ENCODE measurements at regions not wholly inside any gene's neighbourhood (a gene's known extent, or its start where the extent isn't known, plus 50 kb on each side); places are given as distances from the start of the nearest gene placed in this dataset.

GRCh38 chr5:100303216-100303615, 232.0 kb upstream of the FAM174A start:
- Histone ChIP-seq H3K27me3 (no peaks in the 10 kb centered on the region), H3K36me3 (no peaks in the 10 kb centered on the region), H3K27ac (no peak overlapping the region), H3K4me3 (no peak overlapping the region), H3K9me3 (no peaks in the 10 kb centered on the region), H3K4me1 (no peaks in the 10 kb centered on the region)
- WGBS, 2 donors, result 40 to 61% methylated on average over 1 of the region's 1 CpG
- no peak for TF ChIP-seq POLR2A (IDR thresholded peaks at IDR 0.05)
- no peak for TF ChIP-seq CTCF (IDR thresholded peaks at IDR 0.05)
- intact Hi-C loops (cut with DNase I), result no loop called here
- no peak for DNase-seq

GRCh38 chr5:100299261-100299660, 235.9 kb upstream of the FAM174A start:
- H3K36me3 ChIP-seq, result no peaks in the 10 kb centered on the region
- no peaks in the 10 kb centered on the region for H3K27me3 ChIP-seq
- intact Hi-C loops (cut with DNase I), result no loop called here
- no peak overlapping the region for H3K4me3 ChIP-seq
- no peak for TF ChIP-seq CTCF (IDR thresholded peaks at IDR 0.05)
- TF ChIP-seq POLR2A (IDR thresholded peaks at IDR 0.05), result no peak
- DNase-seq, result no peak
- no peaks in the 10 kb centered on the region for H3K9me3 ChIP-seq
- no peaks in the 10 kb centered on the region for H3K4me1 ChIP-seq
- WGBS, 2 donors, result 73 to 77% methylated on average over 2 of the region's 2 CpGs
- no peak overlapping the region for H3K27ac ChIP-seq

- H3K4me3 ChIP-seq, result no peak overlapping the region
- intact Hi-C loops (cut with DNase I), result no loop called here
Observed at GRCh38 chr5:100276071-100276470, 259.1 kb upstream of the FAM174A start.

GRCh38 chr5:100275631-100276030, 259.5 kb upstream of the FAM174A start:
- intact Hi-C loops (cut with DNase I), result no loop called here
- Histone ChIP-seq H3K27ac (no peak overlapping the region), H3K9me3 (no peaks in the 10 kb centered on the region), H3K4me1 (no peaks in the 10 kb centered on the region), H3K36me3 (no peaks in the 10 kb centered on the region), H3K4me3 (no peak overlapping the region), H3K27me3 (no peaks in the 10 kb centered on the region)
- WGBS, 2 donors, result 50 to 58% methylated on average over 1 of the region's 1 CpG
- TF ChIP-seq POLR2A (IDR thresholded peaks at IDR 0.05) (no peak), CTCF (IDR thresholded peaks at IDR 0.05) (no peak)
- DNase-seq, result no peak

More at GRCh38 chr5:100276071-100276470, 259.1 kb upstream of the FAM174A start:
- Histone ChIP-seq H3K27ac (no peak overlapping the region), H3K4me1 (no peaks in the 10 kb centered on the region), H3K27me3 (no peaks in the 10 kb centered on the region), H3K9me3 (no peaks in the 10 kb centered on the region), H3K36me3 (no peaks in the 10 kb centered on the region)
- TF ChIP-seq POLR2A (IDR thresholded peaks at IDR 0.05) (no peak), CTCF (IDR thresholded peaks at IDR 0.05) (no peak)
- DNase-seq, result no peak

- 60 to 70% methylated on average over 2 of the region's 2 CpGs for WGBS, 2 donors
- intact Hi-C loops (cut with DNase I), result no loop called here
- Histone ChIP-seq H3K36me3 (no peaks in the 10 kb centered on the region), H3K4me3 (no peak overlapping the region), H3K27me3 (no peaks in the 10 kb centered on the region), H3K27ac (no peak overlapping the region), H3K4me1 (no peaks in the 10 kb centered on the region), H3K9me3 (no peaks in the 10 kb centered on the region)
- no peak for DNase-seq
- TF ChIP-seq CTCF (IDR thresholded peaks at IDR 0.05) (no peak), POLR2A (IDR thresholded peaks at IDR 0.05) (no peak)
Observed at GRCh38 chr5:100273846-100274580, 261.2 kb upstream of the FAM174A start.

Measured in esophagus squamous epithelium (tissue), 5 donors.